SK-N-SH (cell line): ENCODE measurements at regions not wholly inside any gene's neighbourhood (a gene's known extent, or its start where the extent isn't known, plus 50 kb on each side); places are given as distances from the start of the nearest gene placed in this dataset.

Source experiments
- CTCF ChIA-PET: fragments of 300-600, 350-600 bp; formaldehyde crosslinking; extraction: SDS; loops from one replicate; lab custom pipeline; 2021; lab: Yijun Ruan, JAX
- POLR2A ChIA-PET: fragments of 350-600 bp; sonication (Branson Sonifier 250); formaldehyde crosslinking; extraction: SDS; loops from one replicate; lab custom pipeline; 2020; ENCODE audit warnings: antibody characterized with exemption, inconsistent platforms; lab: Yijun Ruan, JAX
- DNase-seq: peaks from one replicate; pipeline ENCODE4 v3.0.0; 2012
- H2AFZ ChIP-seq: fragments of 200-600 bp; sonication (generic); 2 replicates; pipeline ENCODE4 v1.8.1; 2016; ENCODE audit warnings: antibody characterized with exemption, mild to moderate bottlenecking, low read depth
- H3F3A ChIP-seq: fragments of 200-600 bp; sonication (generic); replicated peaks from 2 replicates; pipeline ENCODE3; 2016; ENCODE audit warnings: antibody characterized with exemption, mild to moderate bottlenecking; ENCODE audit not compliant: insufficient read depth
- H3K27ac ChIP-seq, 2 experiments: fragments of 200-500 bp in 1 of 2; fragments of 200-600 bp in 1 of 2; sonication (Bioruptor generic) in 1 of 2; sonication (generic), shearing (Covaris generic) in 1 of 2; 2 replicates each; pipeline versions ENCODE4 v1.5.1 to v1.6.1; 2014 to 2016; ENCODE audit warnings: low read depth in 2 of 2, inconsistent platforms in 1 of 2, low read length in 1 of 2, mild to moderate bottlenecking in 1 of 2, mixed read lengths in 1 of 2
- H3K27me3 ChIP-seq: fragments of 200-600 bp; sonication (generic), shearing (Covaris generic); 2 replicates; pipeline ENCODE4 v1.6.1; 2016; ENCODE audit warnings: mixed run types; ENCODE audit not compliant: insufficient read depth
- H3K36me3 ChIP-seq, 2 experiments: fragments of 200-500 bp in 1 of 2; fragments of 200-600 bp in 1 of 2; sonication (Bioruptor generic) in 1 of 2; sonication (generic) in 1 of 2; replicated peaks in 1 of 2; 2 replicates each; pipeline versions ENCODE3 to v1.5.1; 2014 to 2016; ENCODE audit warnings: low read length in 1 of 2, mild to moderate bottlenecking in 1 of 2; ENCODE audit not compliant: insufficient read depth in 2 of 2, control insufficient read depth in 1 of 2
- H3K4me1 ChIP-seq, 2 experiments: fragments of 200-500 bp in 1 of 2; fragments of 200-600 bp in 1 of 2; sonication (Bioruptor generic) in 1 of 2; sonication (generic), shearing (Covaris generic) in 1 of 2; 2 replicates each; pipeline versions ENCODE4 v1.5.1 to v1.6.1; 2014 to 2016; ENCODE audit warnings: low read depth in 1 of 2, low read length in 1 of 2, mixed run types in 1 of 2; ENCODE audit not compliant: insufficient read depth in 2 of 2, control insufficient read depth in 1 of 2
- H3K4me2 ChIP-seq: fragments of 200-600 bp; sonication (generic), shearing (Covaris generic); 2 replicates; pipeline ENCODE4 v1.6.1; 2017; ENCODE audit warnings: mixed run types
- H3K4me3 ChIP-seq, 2 experiments: fragments of 200-500 bp in 1 of 2; fragments of 200-600 bp in 1 of 2; sonication (Bioruptor generic) in 1 of 2; sonication (generic), shearing (Covaris generic) in 1 of 2; 2 replicates each; pipeline versions ENCODE4 v1.5.1 to v1.8.1; 2014 to 2016; ENCODE audit warnings: low read depth in 2 of 2, inconsistent platforms in 1 of 2, low read length in 1 of 2, mild to moderate bottlenecking in 1 of 2, mixed read lengths in 1 of 2, moderate library complexity in 1 of 2
- H3K79me2 ChIP-seq: fragments of 200-600 bp; sonication (generic); 2 replicates; pipeline ENCODE4 v1.8.1; 2017; ENCODE audit warnings: mild to moderate bottlenecking; ENCODE audit not compliant: insufficient read depth
- H3K9ac ChIP-seq: fragments of 200-600 bp; sonication (generic); 2 replicates; pipeline ENCODE4 v1.6.1; 2017; ENCODE audit warnings: mixed run types
- H3K9me2 ChIP-seq: fragments of 200-600 bp; sonication (generic); 2 replicates; pipeline ENCODE4 v1.6.1; 2017; ENCODE audit warnings: mixed run types
- H3K9me3 ChIP-seq: fragments of 200-600 bp; sonication (generic); 2 replicates; pipeline ENCODE4 v1.6.1; 2017; ENCODE audit warnings: mixed run types, mild to moderate bottlenecking, moderate library complexity
- H4K20me1 ChIP-seq: fragments of 200-600 bp; sonication (generic); 2 replicates; pipeline ENCODE4 v1.6.1; 2017; ENCODE audit warnings: mild to moderate bottlenecking, mixed run types; ENCODE audit not compliant: insufficient read depth
- CHD2 ChIP-seq: fragments of 150-350 bp; IDR thresholded peaks from 2 replicates; pipeline ENCODE4 v1.6.1; 2018; ENCODE audit warnings: low read length; ENCODE audit not compliant: partially characterized antibody
- CTCF ChIP-seq: fragments of 200-600 bp; sonication (generic); IDR thresholded peaks from 2 replicates; pipeline ENCODE4 v1.6.1; 2017; ENCODE audit warnings: antibody characterized with exemption, mild to moderate bottlenecking, moderate library complexity
- FOSL2 ChIP-seq: IDR thresholded peaks from 2 replicates; pipeline ENCODE4 v1.4.0; 2012; ENCODE audit warnings: low read depth, mild to moderate bottlenecking, moderate library complexity, borderline replicate concordance
- GABPA ChIP-seq: IDR thresholded peaks from 2 replicates; pipeline ENCODE4 v1.4.0; 2012; ENCODE audit warnings: low read depth, mild to moderate bottlenecking
- IRF3 ChIP-seq: fragments of 150-350 bp; IDR thresholded peaks from 2 replicates; pipeline ENCODE4 v1.6.1; 2016; ENCODE audit warnings: mild to moderate bottlenecking, low read depth, low read length
- JUND ChIP-seq: IDR thresholded peaks from 2 replicates; pipeline ENCODE4 v1.4.0; 2012
- MAX ChIP-seq: IDR thresholded peaks from 2 replicates; pipeline ENCODE4 v1.4.0; 2012; ENCODE audit warnings: low read depth
- MEF2A ChIP-seq: IDR thresholded peaks from 2 replicates; pipeline ENCODE4 v1.4.0; 2012; ENCODE audit warnings: low read depth, borderline replicate concordance
- NFIC ChIP-seq: IDR thresholded peaks from 2 replicates; pipeline ENCODE4 v1.4.0; 2012; ENCODE audit warnings: borderline replicate concordance
- POLR2AphosphoS5 ChIP-seq: IDR thresholded peaks from 2 replicates; pipeline ENCODE4 v1.6.1; 2012; ENCODE audit warnings: low read depth, low read length
- RCOR1 ChIP-seq: fragments of 150-350 bp; IDR thresholded peaks from 2 replicates; pipeline ENCODE4 v1.6.1; 2017; ENCODE audit warnings: antibody characterized with exemption, low read length
- REST ChIP-seq: IDR thresholded peaks from 2 replicates; pipeline ENCODE4 v1.6.1; 2012; ENCODE audit warnings: mild to moderate bottlenecking, low read depth, low read length, moderate library complexity
- RFX5 ChIP-seq: IDR thresholded peaks from 2 replicates; pipeline ENCODE4 v1.6.1; 2012; ENCODE audit warnings: mild to moderate bottlenecking, improper control_type of control experiment, low read length
- TCF12 ChIP-seq: IDR thresholded peaks from 2 replicates; pipeline ENCODE4 v1.4.0; 2012
- TEAD4 ChIP-seq: IDR thresholded peaks from 2 replicates; pipeline ENCODE4 v1.4.0; 2012; ENCODE audit warnings: mild to moderate bottlenecking, borderline replicate concordance; ENCODE audit not compliant: insufficient read depth
- USF1 ChIP-seq: IDR thresholded peaks from 2 replicates; pipeline ENCODE4 v1.4.0; 2012; ENCODE audit warnings: low read depth, borderline replicate concordance
- USF2 ChIP-seq: fragments of 150-350 bp; IDR thresholded peaks from 2 replicates; pipeline ENCODE4 v1.6.1; 2017; ENCODE audit warnings: antibody characterized with exemption, low read length, low read depth, borderline replicate concordance
- ZBTB33 ChIP-seq: IDR thresholded peaks from 2 replicates; pipeline ENCODE4 v1.4.0; 2012; ENCODE audit warnings: low read depth, borderline replicate concordance
- WGBS: methylation state at CpG from one replicate; pipeline ENCODE4 v1.1.6; 2017; ENCODE audit warnings: low lambda C conversion rate; 5-methylcytosine and 5-hydroxymethylcytosine counted together

GRCh38 chr20:50283922-50284810, 93.5 kb downstream of the CEBPB start:
- Histone ChIP-seq H3K4me1 (peaks cover 14 to 23% of the 10 kb centered on the region in 2 experiments; a peak in 3 of 4 replicates), H3K79me2 (no peaks in the 10 kb centered on the region), H3K4me2 (no peak overlapping the region), H3K4me3 (no peak overlapping the region), H3F3A (no peaks in the 10 kb centered on the region), H3K9ac (no peak overlapping the region), H3K9me2 (no peaks in the 10 kb centered on the region), H4K20me1 (no peaks in the 10 kb centered on the region), H3K27me3 (no peaks in the 10 kb centered on the region), H3K27ac (no peak overlapping the region), H3K9me3 (no peaks in the 10 kb centered on the region), H3K36me3 (no peaks in the 10 kb centered on the region), H2AFZ (peak overlapping the region; percentile 79; the same call in 1 of the 2 replicates)
- CTCF ChIA-PET = interaction anchor here (1.0 to 1.3 kb wide), 4 partner anchors 12 to 305 kb away, joined by 3 to 4 read pairs (median 3); no protein-coding TSS in a partner anchor
- DNase-seq = no peak
- 83% methylated on average over 21 of the region's 24 CpGs for whole genome bisulfite sequencing
- POLR2A ChIA-PET = no interaction called here
- no peak for TF ChIP-seq REST
- no peak for TF ChIP-seq IRF3
- TF ChIP-seq USF2 = no peak
- TF ChIP-seq TEAD4 = no peak
- no peak for TF ChIP-seq FOSL2
- TF ChIP-seq RFX5 = no peak
- no peak for TF ChIP-seq CHD2
- no peak for TF ChIP-seq MEF2A
- TF ChIP-seq ZBTB33 = no peak
- no peak for TF ChIP-seq TCF12
- no peak for TF ChIP-seq MAX
- no peak for TF ChIP-seq POLR2AphosphoS5
- TF ChIP-seq CTCF = no peak
- TF ChIP-seq NFIC = no peak
- TF ChIP-seq GABPA = no peak
- no peak for TF ChIP-seq RCOR1
- TF ChIP-seq JUND = no peak
- no peak for TF ChIP-seq USF1
